22Rv1 (cell line): ENCODE measurements at regions not wholly inside any gene's neighbourhood (a gene's known extent, or its start where the extent isn't known, plus 50 kb on each side); places are given as distances from the start of the nearest gene placed in this dataset.

Experiments
- ZFX ChIP-seq: fragments of 450-650 bp; IDR thresholded peaks from 2 replicates; pipeline ENCODE4 v1.6.1; 2017; ENCODE audit warnings: antibody characterized with exemption, borderline replicate concordance
- TF ChIP-seq, protein P1 (sequence below): fragments of 450-650 bp; IDR thresholded peaks from 2 replicates; pipeline ENCODE4 v1.5.1; 2017; ENCODE audit warnings: mild to moderate bottlenecking

- TF ChIP-seq, protein P1, sequence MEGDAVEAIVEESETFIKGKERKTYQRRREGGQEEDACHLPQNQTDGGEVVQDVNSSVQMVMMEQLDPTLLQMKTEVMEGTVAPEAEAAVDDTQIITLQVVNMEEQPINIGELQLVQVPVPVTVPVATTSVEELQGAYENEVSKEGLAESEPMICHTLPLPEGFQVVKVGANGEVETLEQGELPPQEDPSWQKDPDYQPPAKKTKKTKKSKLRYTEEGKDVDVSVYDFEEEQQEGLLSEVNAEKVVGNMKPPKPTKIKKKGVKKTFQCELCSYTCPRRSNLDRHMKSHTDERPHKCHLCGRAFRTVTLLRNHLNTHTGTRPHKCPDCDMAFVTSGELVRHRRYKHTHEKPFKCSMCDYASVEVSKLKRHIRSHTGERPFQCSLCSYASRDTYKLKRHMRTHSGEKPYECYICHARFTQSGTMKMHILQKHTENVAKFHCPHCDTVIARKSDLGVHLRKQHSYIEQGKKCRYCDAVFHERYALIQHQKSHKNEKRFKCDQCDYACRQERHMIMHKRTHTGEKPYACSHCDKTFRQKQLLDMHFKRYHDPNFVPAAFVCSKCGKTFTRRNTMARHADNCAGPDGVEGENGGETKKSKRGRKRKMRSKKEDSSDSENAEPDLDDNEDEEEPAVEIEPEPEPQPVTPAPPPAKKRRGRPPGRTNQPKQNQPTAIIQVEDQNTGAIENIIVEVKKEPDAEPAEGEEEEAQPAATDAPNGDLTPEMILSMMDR = no peak
- TF ChIP-seq ZFX = no peak
Observed at GRCh38 chr3:117820658-117821299, 1111.2 kb downstream of the TUSC7 start.
